D721Med (cell line): ENCODE measurements at regions not wholly inside any gene's neighbourhood (a gene's known extent, or its start where the extent isn't known, plus 50 kb on each side); places are given as distances from the start of the nearest gene placed in this dataset.

Source experiments
- DNase-seq: peaks from one replicate; pipeline ENCODE4 v3.0.0; 2011; ENCODE audit warnings: low spot score; ENCODE audit not compliant: insufficient read length
- FAIRE-seq: peaks from 2 replicates; lab custom pipeline; 2011; peaks lifted over from hg19 to GRCh38; lab: Jason Lieb, UNC
- TF ChIP-seq, protein P1 (sequence below): IDR thresholded peaks from 2 replicates; pipeline ENCODE4 v1.5.1; 2012; ENCODE audit warnings: mild to moderate bottlenecking, control low read depth; ENCODE audit not compliant: insufficient read depth; ENCODE audit errors: missing control alignments

DNA sequence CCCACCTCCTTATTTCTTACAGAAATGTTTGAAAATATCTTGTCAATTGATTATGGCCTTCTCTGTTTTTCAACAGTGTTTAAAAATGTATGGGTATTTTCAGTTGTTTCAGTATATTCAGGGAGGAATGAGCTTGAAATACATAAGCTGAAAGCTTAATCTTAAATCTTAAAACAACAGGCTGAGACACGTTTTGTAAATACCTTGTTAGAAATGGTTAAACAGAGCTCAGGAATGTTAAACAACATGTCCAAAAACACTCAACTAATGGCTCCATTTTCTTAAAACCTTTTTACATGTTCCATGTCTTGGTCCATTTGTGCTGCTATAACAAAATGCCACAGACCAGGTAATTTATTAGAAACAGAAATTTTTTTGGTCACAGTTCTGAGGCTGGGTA is 953.8 kb upstream of the ADGRL2 start:
- TF ChIP-seq, protein P1, sequence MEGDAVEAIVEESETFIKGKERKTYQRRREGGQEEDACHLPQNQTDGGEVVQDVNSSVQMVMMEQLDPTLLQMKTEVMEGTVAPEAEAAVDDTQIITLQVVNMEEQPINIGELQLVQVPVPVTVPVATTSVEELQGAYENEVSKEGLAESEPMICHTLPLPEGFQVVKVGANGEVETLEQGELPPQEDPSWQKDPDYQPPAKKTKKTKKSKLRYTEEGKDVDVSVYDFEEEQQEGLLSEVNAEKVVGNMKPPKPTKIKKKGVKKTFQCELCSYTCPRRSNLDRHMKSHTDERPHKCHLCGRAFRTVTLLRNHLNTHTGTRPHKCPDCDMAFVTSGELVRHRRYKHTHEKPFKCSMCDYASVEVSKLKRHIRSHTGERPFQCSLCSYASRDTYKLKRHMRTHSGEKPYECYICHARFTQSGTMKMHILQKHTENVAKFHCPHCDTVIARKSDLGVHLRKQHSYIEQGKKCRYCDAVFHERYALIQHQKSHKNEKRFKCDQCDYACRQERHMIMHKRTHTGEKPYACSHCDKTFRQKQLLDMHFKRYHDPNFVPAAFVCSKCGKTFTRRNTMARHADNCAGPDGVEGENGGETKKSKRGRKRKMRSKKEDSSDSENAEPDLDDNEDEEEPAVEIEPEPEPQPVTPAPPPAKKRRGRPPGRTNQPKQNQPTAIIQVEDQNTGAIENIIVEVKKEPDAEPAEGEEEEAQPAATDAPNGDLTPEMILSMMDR = no peak
- FAIRE-seq (no peak), DNase-seq (no peak)

GRCh38 chr1:80842796-80843195 is 957.9 kb upstream of the ADGRL2 start:
- FAIRE-seq (no peak), DNase-seq (no peak)
- TF ChIP-seq, protein P1 = no peak

GRCh38 chr1:80841261-80841660 is 959.5 kb upstream of the ADGRL2 start:
- FAIRE-seq (no peak), DNase-seq (no peak)
- TF ChIP-seq, protein P1 = no peak

DNA sequence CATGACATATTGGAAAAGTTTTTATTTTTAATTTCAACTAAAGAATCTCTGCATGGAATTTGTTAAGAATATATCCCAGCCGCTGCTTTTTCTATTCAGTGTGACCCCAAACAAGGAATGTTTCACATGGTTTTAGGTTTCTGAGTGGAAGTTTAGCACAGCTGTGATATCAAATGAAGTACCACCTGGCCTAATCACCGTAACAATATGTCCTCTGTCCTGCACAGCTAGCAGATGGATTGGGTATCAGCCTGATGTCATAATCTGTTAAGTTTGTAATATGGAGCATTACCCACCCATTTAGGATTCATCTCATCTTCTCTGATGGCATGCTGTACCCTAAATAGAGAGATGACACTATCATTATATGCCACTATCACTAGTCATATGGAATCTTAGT is 963.7 kb upstream of the ADGRL2 start:
- TF ChIP-seq, protein P1 = no peak
- FAIRE-seq = no peak
- no peak for DNase-seq

DNA sequence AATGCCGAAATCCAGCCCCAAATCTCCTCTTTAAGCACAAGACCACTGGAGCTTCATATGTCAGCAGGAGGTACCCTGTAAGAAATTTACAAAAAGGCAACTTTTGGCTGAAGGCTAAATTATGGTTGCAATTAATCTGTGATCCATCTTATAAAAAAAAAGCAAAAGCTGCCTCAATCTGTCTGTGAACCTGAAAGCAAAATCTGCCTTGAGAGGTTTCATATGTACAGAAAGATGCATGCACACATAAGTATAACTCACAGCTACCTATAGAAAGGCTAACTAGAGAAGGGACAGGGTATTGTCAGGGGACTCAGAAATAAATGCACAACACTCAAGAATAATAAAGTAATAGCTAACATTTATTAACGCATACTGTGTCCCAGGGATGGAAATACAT is 964.2 kb upstream of the ADGRL2 start:
- DNase-seq = no peak
- no peak for FAIRE-seq
- TF ChIP-seq, protein P1 = no peak

- TF ChIP-seq, protein P1 = no peak
- FAIRE-seq (no peak), DNase-seq (no peak)
Measured at GRCh38 chr1:80827666-80828065, 973.1 kb upstream of the ADGRL2 start.

DNA sequence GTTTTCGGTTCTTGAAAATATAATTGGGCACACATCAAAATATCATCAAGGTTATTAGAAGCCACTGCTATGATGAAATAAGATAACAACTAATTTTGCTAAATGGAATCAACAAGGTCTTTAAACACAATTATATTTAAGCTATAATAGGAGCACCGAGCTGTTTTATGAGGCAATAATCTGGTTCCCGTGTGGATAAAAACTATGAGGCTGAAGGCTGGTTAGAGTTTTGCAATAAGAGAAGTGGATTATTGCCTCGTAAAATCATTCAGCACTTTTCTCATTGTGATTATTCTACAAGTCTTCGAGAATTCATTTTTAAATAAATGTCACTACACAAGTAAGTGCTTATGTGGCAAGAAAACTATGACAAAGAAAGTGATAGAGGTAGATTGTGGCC is 975.7 kb upstream of the ADGRL2 start:
- FAIRE-seq (no peak), DNase-seq (no peak)

More for the DNA sequence above, 975.7 kb upstream of the ADGRL2 start:
- TF ChIP-seq, protein P1 = no peak
